Suppressor macrophage treated with lipopolysaccharide for 4 hours (primary cell): ENCODE measurements at regions not wholly inside any gene's neighbourhood (a gene's known extent, or its start where the extent isn't known, plus 50 kb on each side); places are given as distances from the start of the nearest gene placed in this dataset.
"Not testable (repeated sequence)": the region's sequence is repeated elsewhere in the genome, so short reads cannot be mapped to it uniquely, and the experiment has no call there.

ENCODE experiments used
- DNase-seq: peaks from one replicate; pipeline ENCODE4 v3.0.0-alpha.2; 2020

DNA sequence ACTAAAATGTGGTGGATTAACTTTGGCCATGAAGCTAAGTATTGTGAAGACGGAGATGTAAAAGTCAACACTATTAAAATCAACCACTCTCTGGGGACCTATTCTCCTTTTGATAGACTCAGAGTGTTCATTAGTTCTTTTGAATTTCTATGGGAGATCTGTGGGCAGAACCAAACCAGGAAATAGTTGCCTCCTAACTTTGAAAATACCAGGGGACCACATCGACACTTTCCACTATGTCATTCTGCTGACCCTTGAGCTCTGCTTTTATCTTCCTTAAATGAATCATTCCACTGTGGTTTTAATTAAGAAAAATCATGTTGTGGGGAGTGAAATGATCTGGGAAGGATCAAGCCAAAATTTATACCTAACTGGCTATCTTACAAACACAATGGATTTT, 960.5 kb downstream of the GATA3 start:
- no peak for DNase-seq

DNA sequence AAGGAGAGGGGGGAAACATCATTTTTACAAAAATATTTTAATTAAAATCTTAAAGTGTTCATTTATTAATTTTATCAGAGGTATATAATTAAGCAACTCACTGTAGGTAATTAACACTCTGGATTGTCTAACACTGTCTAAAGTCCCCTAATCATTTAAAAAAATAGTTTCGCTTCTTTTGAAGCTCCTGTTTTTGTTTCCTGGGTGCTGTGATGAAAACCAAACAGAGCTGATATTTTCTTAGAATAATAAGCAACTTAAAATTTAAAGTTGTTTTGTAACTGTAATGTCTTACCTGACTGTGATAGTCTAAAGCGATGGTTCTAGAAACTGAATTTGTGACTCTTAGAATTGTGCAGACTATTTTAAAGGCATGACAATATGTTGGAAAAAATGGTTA, 961.0 kb downstream of the GATA3 start:
- DNase-seq = no peak

DNA sequence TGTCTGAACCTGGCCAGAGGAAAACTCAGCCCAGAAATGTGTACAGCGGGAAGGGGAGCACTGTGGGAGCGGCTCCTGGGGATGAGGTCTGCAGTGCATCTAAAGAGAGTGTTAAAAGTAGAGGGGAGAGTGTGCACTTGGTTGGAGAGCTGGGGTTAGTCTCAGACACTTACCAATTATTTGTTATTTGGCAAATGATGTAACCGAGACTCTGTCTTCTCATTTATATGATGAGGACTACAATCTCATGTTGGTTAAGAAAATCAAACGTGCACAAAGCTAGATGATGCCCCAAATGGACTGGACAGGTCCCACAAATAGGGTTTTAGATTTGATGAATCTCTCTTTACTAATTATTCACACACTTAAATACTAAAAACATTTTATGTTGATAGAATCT, 962.4 kb downstream of the GATA3 start:
- no peak for DNase-seq

- no peak for DNase-seq
Observed at GRCh38 chr10:9018195-9019173, 964.0 kb downstream of the GATA3 start.

DNA sequence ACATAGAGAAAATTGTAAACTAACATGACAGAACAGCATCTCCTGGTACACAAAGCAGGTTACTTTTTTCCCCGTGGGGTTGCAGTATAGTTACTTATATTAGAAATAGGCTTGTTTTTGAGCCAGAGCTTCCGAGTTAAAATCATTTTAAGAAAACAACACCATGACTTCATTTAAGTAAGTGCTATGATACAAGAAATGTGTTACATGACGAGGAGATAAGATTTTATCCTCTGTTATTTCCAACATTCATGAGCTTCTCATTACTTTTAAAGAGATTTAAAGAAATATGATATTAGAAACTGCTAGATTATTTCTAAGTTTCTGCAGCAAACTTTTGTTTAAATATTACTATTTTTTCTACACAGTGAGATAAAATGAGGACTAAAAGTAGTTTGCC, 968.7 kb downstream of the GATA3 start:
- no peak for DNase-seq

- DNase-seq = no peak
Observed at GRCh38 chr10:9024210-9024609, 969.7 kb downstream of the GATA3 start.

- no peak for DNase-seq
Observed at GRCh38 chr10:9028231-9028630, 973.7 kb downstream of the GATA3 start.

- no peak for DNase-seq
Observed at GRCh38 chr10:9035355-9035754, 980.9 kb downstream of the GATA3 start.

GRCh38 chr10:9036711-9037204, 982.3 kb downstream of the GATA3 start:
- no peak for DNase-seq

GRCh38 chr10:9038146-9038714, 983.7 kb downstream of the GATA3 start:
- no peak for DNase-seq

GRCh38 chr10:9043466-9043865, 989.0 kb downstream of the GATA3 start:
- no peak for DNase-seq

DNA sequence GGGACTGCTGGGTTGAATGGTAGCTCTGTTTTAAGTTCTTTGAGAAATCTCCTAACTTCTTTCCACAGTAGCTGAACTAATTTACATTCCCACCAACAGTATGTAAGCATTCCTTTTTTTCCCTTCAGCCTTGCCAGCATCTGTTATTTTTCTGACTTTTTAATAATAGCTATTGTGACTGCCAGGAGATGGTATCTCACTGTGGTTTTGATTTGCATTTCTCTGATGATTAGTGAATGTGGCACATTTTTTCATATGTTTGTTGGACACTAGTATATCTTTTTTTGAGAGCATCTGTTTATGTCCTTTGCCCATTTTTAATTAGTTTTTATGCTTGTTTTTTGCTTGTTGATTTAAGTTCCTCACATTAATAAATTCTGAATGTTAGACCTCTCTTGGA, 990.8 kb downstream of the GATA3 start:
- no peak for DNase-seq

GRCh38 chr10:9051328-9051974, 997.0 kb downstream of the GATA3 start:
- DNase-seq = no peak

GRCh38 chr10:9052767-9053166, 998.3 kb downstream of the GATA3 start:
- DNase-seq = no peak

DNA sequence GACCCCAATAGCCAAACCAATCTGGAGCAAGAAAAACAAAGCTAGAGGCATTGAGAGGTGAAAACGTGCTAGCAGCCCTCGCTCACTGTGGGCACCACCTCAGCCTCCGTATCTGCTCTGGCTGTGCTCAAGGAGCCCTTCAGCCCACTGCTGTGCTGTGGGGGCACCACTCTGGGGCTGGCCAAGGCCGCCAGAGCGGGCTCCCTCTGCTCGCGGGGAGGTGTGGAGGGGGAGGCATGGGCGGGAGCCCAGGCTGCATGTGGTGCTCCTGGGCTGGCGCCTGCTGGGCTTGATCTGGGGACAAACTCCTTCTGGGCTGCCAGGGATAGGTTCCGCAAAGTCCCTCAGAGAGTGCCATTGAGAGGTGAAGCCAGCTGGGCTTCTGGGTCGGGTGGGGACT, 1002.0 kb downstream of the GATA3 start:
- DNase-seq = no peak

DNA sequence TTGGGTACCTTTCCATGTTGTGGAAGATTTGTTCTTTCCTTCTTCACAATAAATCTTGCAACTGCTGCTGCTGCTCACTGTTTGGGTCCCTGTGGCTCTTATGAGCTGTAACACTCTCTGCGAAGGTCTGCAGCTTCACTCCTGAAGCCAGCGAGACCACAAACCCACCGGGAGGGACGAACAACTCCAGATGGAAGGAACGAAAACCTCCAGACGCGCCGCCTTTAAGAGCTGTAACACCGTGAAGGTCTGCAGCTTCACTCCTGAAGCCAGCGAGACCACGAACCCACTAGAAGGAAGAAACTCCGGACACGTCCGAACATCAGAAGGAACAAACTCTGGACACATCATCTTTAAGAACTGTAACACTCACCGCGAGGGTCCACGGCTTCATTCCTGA, 1002.8 kb downstream of the GATA3 start:
- DNase-seq = not testable (repeated sequence)

GRCh38 chr10:9060314-9060713, 1005.8 kb downstream of the GATA3 start:
- DNase-seq = no peak

GRCh38 chr10:9061871-9062270, 1007.4 kb downstream of the GATA3 start:
- DNase-seq = no peak

DNA sequence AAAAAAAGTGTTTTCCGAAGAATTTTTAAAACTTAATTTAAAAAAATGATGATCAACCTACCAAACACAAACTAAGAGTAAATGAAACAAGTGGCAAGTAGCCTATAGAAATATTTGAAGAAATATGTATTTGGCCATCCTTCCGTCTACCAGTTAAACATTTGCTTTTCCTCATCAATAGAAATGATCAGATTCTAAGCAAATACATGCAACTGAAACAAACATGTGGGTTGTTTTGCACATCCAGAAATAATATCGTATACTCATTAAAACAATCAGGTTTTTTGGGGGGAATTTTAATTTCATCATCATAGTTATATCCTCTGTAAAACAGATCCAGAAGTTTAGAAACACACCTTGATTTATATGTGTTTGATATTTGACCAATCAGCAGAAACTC, 1011.7 kb downstream of the GATA3 start:
- DNase-seq = no peak

DNA sequence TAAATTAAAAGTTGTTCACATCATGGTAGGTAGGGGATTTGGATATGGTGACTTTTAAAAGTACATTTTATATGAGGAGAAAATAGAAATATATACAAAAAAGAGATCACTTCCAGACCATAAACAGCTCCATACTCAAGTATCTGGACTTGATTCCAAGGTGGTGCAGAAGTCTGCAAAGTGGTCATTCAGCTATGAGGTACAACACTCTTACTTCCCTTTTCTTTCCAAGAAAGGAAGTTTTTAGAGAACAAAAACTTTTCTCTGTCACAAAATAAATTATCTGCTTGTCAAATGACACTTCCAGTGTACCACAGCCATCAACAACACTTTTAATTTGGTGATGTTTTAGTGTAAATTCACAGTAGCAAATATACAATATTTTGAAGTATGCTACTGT, 1013.5 kb downstream of the GATA3 start:
- DNase-seq = no peak

GRCh38 chr10:9069136-9069535, 1014.6 kb downstream of the GATA3 start:
- DNase-seq = no peak

- DNase-seq = no peak
Observed at GRCh38 chr10:9075420-9075819, 1020.9 kb downstream of the GATA3 start.

DNA sequence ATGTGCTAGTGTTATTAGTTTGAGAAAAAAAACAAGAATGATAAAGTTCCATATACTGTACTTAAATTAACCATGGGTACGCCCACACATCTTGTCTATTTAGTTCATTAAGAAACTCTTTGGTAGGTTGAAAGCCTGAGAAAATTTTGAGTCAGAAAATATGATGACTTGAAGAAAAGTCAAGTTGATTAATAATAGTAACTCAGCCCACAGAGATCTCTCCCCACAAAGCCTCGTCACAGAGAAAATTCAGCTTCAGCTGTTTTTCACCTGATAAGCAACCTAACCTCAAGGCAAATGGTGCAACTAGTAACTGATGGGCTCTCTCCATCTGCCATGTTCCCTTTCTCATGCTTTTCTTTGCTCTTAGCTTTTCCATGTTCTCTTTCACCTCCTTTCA, 1021.6 kb downstream of the GATA3 start:
- no peak for DNase-seq

DNA sequence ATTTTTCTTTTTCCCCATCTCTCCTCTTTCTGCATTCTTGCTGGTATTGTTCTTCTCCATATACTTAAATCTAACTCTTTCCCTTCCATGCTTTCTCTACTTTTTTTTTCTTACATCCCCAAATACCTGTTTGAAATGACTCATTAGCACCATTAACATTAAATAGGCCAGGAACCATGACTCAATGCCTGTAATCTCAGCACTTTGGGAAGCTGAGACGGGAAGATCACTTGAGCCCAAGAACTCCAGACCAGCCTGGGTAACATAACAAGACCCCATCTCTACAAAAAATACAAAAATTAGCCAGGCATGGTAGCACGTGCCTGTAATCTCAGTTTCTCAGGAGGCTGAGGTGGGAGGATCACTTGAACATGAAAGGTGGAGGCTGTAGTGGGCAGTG, 1026.8 kb downstream of the GATA3 start:
- DNase-seq = no peak
